Fibroblast of lung (primary cell): ENCODE measurements at regions not wholly inside any gene's neighbourhood (a gene's known extent, or its start where the extent isn't known, plus 50 kb on each side); places are given as distances from the start of the nearest gene placed in this dataset.
A peak's percentile ranks its signal among the peaks of the same experiment; 100 is the strongest.

Experiments
- DNase-seq, 2 donors: peaks; one replicate each; pipeline versions ENCODE4 v3.0.0 to v3.0.0-alpha.2; 2010; ENCODE audit warnings: low read depth in 2 of 2
- H2AFZ ChIP-seq: 2 replicates; pipeline ENCODE4 v1.5.1; 2012; ENCODE audit warnings: low read length, control low read depth, inconsistent platforms
- H3K27ac ChIP-seq: 2 replicates; pipeline ENCODE4 v1.5.1; 2011; ENCODE audit warnings: low read length, control low read depth; ENCODE audit not compliant: insufficient read depth
- H3K27me3 ChIP-seq: 2 replicates; pipeline ENCODE4 v1.5.1; 2011; ENCODE audit warnings: mild to moderate bottlenecking, low read length; ENCODE audit not compliant: control insufficient read depth, insufficient read depth
- H3K36me3 ChIP-seq: 2 replicates; pipeline ENCODE4 v1.5.1; 2011; ENCODE audit warnings: low read length; ENCODE audit not compliant: control insufficient read depth, insufficient read depth
- H3K4me1 ChIP-seq: 2 replicates; pipeline ENCODE4 v1.5.1; 2011; ENCODE audit warnings: low read length; ENCODE audit not compliant: control insufficient read depth, insufficient read depth; ENCODE audit errors: extremely low read depth
- H3K4me2 ChIP-seq: 2 replicates; pipeline ENCODE4 v1.5.1; 2011; ENCODE audit warnings: low read length, control low read depth; ENCODE audit not compliant: insufficient read depth; ENCODE audit errors: extremely low read depth
- H3K4me3 ChIP-seq, 4 experiments: fragments of 200-600 bp in 1 of 4; sonication (generic) in 1 of 4; replicated peaks in 1 of 4; 2 replicates each; pipeline ENCODE4 v1.5.1; 2011 to 2016; ENCODE audit warnings: low read length in 4 of 4, low read depth in 3 of 4, mild to moderate bottlenecking in 3 of 4, control low read depth in 2 of 4, inconsistent platforms in 1 of 4, mixed read lengths in 1 of 4; ENCODE audit not compliant: insufficient read depth in 1 of 4; ENCODE audit errors: control extremely low read depth in 1 of 4
- H3K79me2 ChIP-seq: 2 replicates; pipeline ENCODE4 v1.5.1; 2012; ENCODE audit warnings: mild to moderate bottlenecking, low read length, inconsistent platforms; ENCODE audit not compliant: control insufficient read depth, insufficient read depth
- H3K9ac ChIP-seq: 2 replicates; pipeline ENCODE4 v1.5.1; 2011; ENCODE audit warnings: mild to moderate bottlenecking, low read length, control low read depth; ENCODE audit not compliant: insufficient read depth
- H3K9me3 ChIP-seq: 2 replicates; pipeline ENCODE4 v1.5.1; 2012; ENCODE audit warnings: low read depth, low read length; ENCODE audit not compliant: control insufficient read depth, insufficient read depth
- H4K20me1 ChIP-seq: 2 replicates; pipeline ENCODE4 v1.5.1; 2011; ENCODE audit warnings: low read length; ENCODE audit not compliant: control insufficient read depth, insufficient read depth; ENCODE audit errors: extremely low read depth
- EZH2 ChIP-seq: IDR thresholded peaks from 2 replicates; pipeline ENCODE4 v1.5.1; 2012; ENCODE audit warnings: low read length, control low read depth, mild to moderate bottlenecking; ENCODE audit errors: missing control alignments
- TF ChIP-seq, protein P1 (sequence below), 2 donors: IDR thresholded peaks in 1 of 2; conservative IDR thresholded peaks in 1 of 2; 1 replicate in 1 of 2; 2 replicates in 1 of 2; pipeline ENCODE4 v1.5.1; 2011 to 2012; ENCODE audit warnings: low read length in 2 of 2, control low read depth in 1 of 2, inconsistent platforms in 1 of 2, low read depth in 1 of 2, mild to moderate bottlenecking in 1 of 2

GRCh38 chr3:82618594-82618993 is 857.1 kb upstream of the GBE1 start:
- no peaks in the 10 kb centered on the region for H3K27me3 ChIP-seq
- H3K9me3 ChIP-seq: no peaks in the 10 kb centered on the region
- H3K79me2 ChIP-seq: no peaks in the 10 kb centered on the region
- H3K4me3 ChIP-seq: no peak overlapping the region
- H3K4me1 ChIP-seq: no peaks in the 10 kb centered on the region
- no peak overlapping the region for H3K4me2 ChIP-seq
- TF ChIP-seq, protein P1, sequence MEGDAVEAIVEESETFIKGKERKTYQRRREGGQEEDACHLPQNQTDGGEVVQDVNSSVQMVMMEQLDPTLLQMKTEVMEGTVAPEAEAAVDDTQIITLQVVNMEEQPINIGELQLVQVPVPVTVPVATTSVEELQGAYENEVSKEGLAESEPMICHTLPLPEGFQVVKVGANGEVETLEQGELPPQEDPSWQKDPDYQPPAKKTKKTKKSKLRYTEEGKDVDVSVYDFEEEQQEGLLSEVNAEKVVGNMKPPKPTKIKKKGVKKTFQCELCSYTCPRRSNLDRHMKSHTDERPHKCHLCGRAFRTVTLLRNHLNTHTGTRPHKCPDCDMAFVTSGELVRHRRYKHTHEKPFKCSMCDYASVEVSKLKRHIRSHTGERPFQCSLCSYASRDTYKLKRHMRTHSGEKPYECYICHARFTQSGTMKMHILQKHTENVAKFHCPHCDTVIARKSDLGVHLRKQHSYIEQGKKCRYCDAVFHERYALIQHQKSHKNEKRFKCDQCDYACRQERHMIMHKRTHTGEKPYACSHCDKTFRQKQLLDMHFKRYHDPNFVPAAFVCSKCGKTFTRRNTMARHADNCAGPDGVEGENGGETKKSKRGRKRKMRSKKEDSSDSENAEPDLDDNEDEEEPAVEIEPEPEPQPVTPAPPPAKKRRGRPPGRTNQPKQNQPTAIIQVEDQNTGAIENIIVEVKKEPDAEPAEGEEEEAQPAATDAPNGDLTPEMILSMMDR (conservative IDR thresholded peaks at IDR 0.05 in 1 of 2, IDR thresholded peaks at IDR 0.05 in 1 of 2; ENCODE audit: low read depth in 1 of 2, low read length in 2 of 2): no peak
- TF ChIP-seq EZH2: no peak
- H3K27ac ChIP-seq: no peak overlapping the region
- H2AFZ ChIP-seq: no peak overlapping the region
- no peak for DNase-seq
- no peaks in the 10 kb centered on the region for H3K36me3 ChIP-seq
- H4K20me1 ChIP-seq: no peaks in the 10 kb centered on the region
- no peak overlapping the region for H3K9ac ChIP-seq

- no peak overlapping the region for H3K9ac ChIP-seq
- H2AFZ ChIP-seq: no peak overlapping the region
- H4K20me1 ChIP-seq: no peaks in the 10 kb centered on the region
- no peaks in the 10 kb centered on the region for H3K4me1 ChIP-seq
- H3K79me2 ChIP-seq: no peaks in the 10 kb centered on the region
- no peaks in the 10 kb centered on the region for H3K9me3 ChIP-seq
- H3K4me3 ChIP-seq: no peak overlapping the region
- H3K36me3 ChIP-seq: no peaks in the 10 kb centered on the region
- H3K27me3 ChIP-seq: no peaks in the 10 kb centered on the region
- TF ChIP-seq, protein P1 (conservative IDR thresholded peaks at IDR 0.05 in 1 of 2, IDR thresholded peaks at IDR 0.05 in 1 of 2; ENCODE audit: low read depth in 1 of 2, low read length in 2 of 2): no peak
- TF ChIP-seq EZH2: no peak
- peak in 1 of 2 donors; percentile 21 for DNase-seq
- H3K27ac ChIP-seq: no peak overlapping the region
- H3K4me2 ChIP-seq: no peak overlapping the region
Measured at GRCh38 chr3:82610236-82610635, 848.8 kb upstream of the GBE1 start.

DNA sequence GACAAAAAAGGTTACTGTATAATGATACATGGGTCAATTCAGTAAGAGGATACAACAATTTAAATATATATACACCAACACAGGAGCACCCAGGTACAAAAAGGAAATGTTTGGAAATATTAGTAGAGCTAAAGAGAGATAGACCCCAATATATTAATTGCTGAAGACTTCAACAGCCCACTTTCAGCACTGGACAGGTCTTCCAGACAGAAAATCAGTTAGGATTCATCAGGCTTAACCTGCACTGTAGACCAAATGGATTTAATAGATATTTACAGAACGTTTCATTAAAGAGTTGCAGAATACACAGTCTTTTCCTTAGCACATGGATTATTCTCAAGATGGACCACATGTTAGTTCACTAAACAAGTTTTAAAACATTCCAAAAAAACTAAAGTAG is 845.9 kb upstream of the GBE1 start:
- TF ChIP-seq EZH2: no peak
- TF ChIP-seq, protein P1 (conservative IDR thresholded peaks at IDR 0.05 in 1 of 2, IDR thresholded peaks at IDR 0.05 in 1 of 2; ENCODE audit: low read depth in 1 of 2, low read length in 2 of 2): no peak
- no peaks in the 10 kb centered on the region for H3K79me2 ChIP-seq
- H3K4me2 ChIP-seq: no peak overlapping the region
- no peaks in the 10 kb centered on the region for H3K4me1 ChIP-seq
- H3K9ac ChIP-seq: no peak overlapping the region
- H3K27ac ChIP-seq: no peak overlapping the region
- no peak overlapping the region for H3K4me3 ChIP-seq
- no peaks in the 10 kb centered on the region for H3K9me3 ChIP-seq
- DNase-seq: no peak
- H3K27me3 ChIP-seq: no peaks in the 10 kb centered on the region
- no peaks in the 10 kb centered on the region for H3K36me3 ChIP-seq
- H2AFZ ChIP-seq: no peak overlapping the region
- H4K20me1 ChIP-seq: no peaks in the 10 kb centered on the region
